Superior temporal gyrus (tissue), 1 donor: ENCODE measurements at regions not wholly inside any gene's neighbourhood (a gene's known extent, or its start where the extent isn't known, plus 50 kb on each side); places are given as distances from the start of the nearest gene placed in this dataset.
"Not testable (repeated sequence)": the region's sequence is repeated elsewhere in the genome, so short reads cannot be mapped to it uniquely, and the experiment has no call there.

Experiments used
- DNase-seq: peaks from one replicate; pipeline ENCODE4 v3.0.0-alpha.2; 2016; ENCODE audit errors: extremely low spot score

- DNase-seq, result no peak
These were observed 182.0 kb upstream of the ZNF804A start for GRCh38 chr2:184416146-184416913.

GRCh38 chr2:184419744-184420143 is 178.6 kb upstream of the ZNF804A start:
- no peak for DNase-seq

GRCh38 chr2:184421456-184421855 is 176.9 kb upstream of the ZNF804A start:
- not testable (repeated sequence) for DNase-seq

- no peak for DNase-seq
These were observed 173.2 kb upstream of the ZNF804A start for GRCh38 chr2:184425083-184425482.

- no peak for DNase-seq
These were observed 154.1 kb upstream of the ZNF804A start for GRCh38 chr2:184444217-184444616.

GRCh38 chr2:184444623-184445223 is 153.6 kb upstream of the ZNF804A start:
- no peak for DNase-seq

- DNase-seq, result no peak
These were observed 148.6 kb upstream of the ZNF804A start for GRCh38 chr2:184449760-184450159.

- no peak for DNase-seq
These were observed 145.4 kb upstream of the ZNF804A start for GRCh38 chr2:184452907-184453306.

GRCh38 chr2:184455624-184456023 is 142.7 kb upstream of the ZNF804A start:
- no peak for DNase-seq

- not testable (repeated sequence) for DNase-seq
These were observed 141.6 kb upstream of the ZNF804A start for GRCh38 chr2:184456693-184457092.

- DNase-seq, result no peak
These were observed 135.0 kb upstream of the ZNF804A start for GRCh38 chr2:184463102-184463865.

- DNase-seq, result no peak
These were observed 134.5 kb upstream of the ZNF804A start for GRCh38 chr2:184463866-184464248.

GRCh38 chr2:184468826-184469225 is 129.5 kb upstream of the ZNF804A start:
- DNase-seq, result no peak

- no peak for DNase-seq
These were observed 125.8 kb upstream of the ZNF804A start for GRCh38 chr2:184472481-184472880.

GRCh38 chr2:184481865-184482264 is 116.5 kb upstream of the ZNF804A start:
- no peak for DNase-seq

- DNase-seq, result no peak
These were observed 99.4 kb upstream of the ZNF804A start for GRCh38 chr2:184498936-184499335.

- DNase-seq, result no peak
These were observed 94.1 kb upstream of the ZNF804A start for GRCh38 chr2:184504252-184504651.

- no peak for DNase-seq
These were observed 91.1 kb upstream of the ZNF804A start for GRCh38 chr2:184507254-184507653.

GRCh38 chr2:184517402-184517801 is 80.9 kb upstream of the ZNF804A start:
- DNase-seq, result no peak

- no peak for DNase-seq
These were observed 77.9 kb upstream of the ZNF804A start for GRCh38 chr2:184520441-184520840.

- DNase-seq, result no peak
These were observed 74.6 kb upstream of the ZNF804A start for GRCh38 chr2:184523732-184524131.

GRCh38 chr2:184524551-184525382 is 73.6 kb upstream of the ZNF804A start:
- no peak for DNase-seq
